NCI-H226 (cell line): ENCODE measurements at regions not wholly inside any gene's neighbourhood (a gene's known extent, or its start where the extent isn't known, plus 50 kb on each side); places are given as distances from the start of the nearest gene placed in this dataset.
"Not testable (repeated sequence)": the region's sequence is repeated elsewhere in the genome, so short reads cannot be mapped to it uniquely, and the experiment has no call there.

Source experiments
- DNase-seq: peaks from one replicate; pipeline ENCODE4 v3.0.0-alpha.2; 2015

DNA sequence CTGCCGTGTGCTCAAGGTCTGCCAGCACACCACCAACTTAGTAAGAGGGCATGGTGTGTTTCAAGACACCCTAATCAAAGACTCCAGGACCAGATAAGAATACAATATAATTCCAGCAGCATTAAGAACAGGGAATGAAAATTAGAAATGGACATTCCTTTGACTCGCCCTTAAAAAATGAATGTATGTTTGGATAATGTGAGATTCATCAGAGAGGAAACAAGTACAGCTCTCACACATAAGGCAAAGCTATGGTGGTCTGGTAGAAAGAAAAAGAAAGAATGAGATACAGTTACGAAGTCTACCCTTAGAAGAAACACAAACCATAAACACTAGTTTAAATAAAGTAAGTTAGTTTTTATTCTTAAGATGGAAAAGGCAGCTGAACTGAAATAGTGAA lies 174.8 kb upstream of the ANK3 start:
- DNase-seq: no peak

GRCh38 chr10:60560451-60560850 lies 170.8 kb upstream of the ANK3 start:
- no peak for DNase-seq

- no peak for DNase-seq
Observed at GRCh38 chr10:60555700-60556099, 166.0 kb upstream of the ANK3 start.

DNA sequence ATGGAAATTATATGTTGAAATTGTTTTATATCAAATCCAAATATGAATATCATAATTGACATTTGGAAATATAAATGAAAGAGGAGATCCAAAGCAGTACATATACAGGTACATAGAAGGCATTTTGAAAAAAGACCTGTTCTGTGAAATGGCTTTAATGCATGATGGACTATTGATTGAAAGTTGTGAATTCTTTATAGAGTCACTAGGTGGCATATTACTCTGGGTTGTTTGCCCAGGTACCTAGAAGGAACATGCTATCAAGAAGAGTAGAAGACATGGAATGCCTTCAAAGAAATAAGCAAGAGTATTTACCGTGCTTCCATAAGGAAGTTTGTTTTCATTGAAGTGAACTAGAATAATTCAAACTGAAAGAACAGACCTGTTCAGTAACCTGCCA lies 160.0 kb upstream of the ANK3 start:
- DNase-seq: peak; percentile 23

- DNase-seq: no peak
Observed at GRCh38 chr10:60542657-60543056, 153.0 kb upstream of the ANK3 start.

DNA sequence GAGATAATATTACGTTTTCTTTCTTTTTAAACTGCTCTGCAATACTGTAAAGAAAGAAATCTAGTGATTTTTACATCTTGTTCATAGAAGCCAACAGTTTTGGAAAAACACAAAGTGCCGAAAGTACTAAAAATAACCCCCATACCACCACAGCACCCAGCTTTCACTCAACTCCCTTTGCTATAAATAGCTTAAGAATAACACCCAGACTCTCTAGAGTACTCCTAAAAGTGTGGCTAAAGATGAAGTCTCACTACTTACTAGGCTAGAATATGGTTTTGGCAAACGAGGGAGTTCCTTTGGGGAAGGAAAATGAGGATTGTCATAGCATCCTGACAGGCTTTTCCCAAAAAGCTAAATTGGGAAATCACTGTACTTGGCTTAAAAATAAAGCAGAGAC lies 151.8 kb upstream of the ANK3 start:
- DNase-seq: no peak

DNA sequence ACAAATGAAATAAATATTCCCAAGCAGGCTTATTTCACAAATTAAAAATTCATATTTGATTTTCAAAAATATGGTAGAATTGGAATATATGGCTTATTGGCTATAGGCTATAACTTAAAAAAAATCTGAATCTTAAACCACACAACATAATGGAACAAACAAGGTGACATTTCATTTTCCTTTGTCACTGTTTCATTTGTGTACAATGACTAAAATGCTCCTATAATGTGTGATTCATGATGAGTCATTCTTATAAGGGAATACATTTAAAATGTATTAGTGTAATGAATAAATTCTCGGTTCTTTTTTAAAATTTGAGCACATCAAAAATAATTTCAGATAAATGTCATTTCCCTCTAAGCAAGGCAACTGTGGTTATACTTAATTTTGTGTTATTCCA lies 148.0 kb upstream of the ANK3 start:
- no peak for DNase-seq

DNA sequence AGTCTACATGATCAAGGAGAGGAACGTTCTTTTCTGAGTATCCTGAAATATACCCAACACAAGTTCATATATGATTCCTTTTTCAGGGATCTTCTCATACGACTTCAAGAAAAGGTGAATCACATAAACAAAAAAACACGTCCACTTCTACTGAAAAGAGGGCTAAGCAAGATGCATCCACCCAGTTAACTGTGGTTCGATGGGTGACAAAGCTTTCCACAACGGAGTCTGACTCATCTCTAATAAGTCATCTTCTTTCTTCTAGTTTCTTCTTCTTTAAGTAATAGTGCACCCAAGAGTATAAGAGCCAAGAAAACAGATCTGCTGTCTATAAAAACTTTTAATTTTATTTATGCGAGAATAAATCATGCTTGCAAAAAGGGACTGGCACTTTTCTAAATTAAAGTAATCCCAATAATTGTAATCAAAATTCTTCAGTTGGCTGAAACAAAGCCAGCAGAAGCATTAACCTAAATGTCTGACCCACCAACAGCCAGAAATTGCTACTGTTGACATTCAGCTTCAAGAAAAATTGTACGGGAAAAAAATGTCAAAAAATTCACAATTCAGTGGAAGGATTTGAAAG lies 146.9 kb upstream of the ANK3 start:
- no peak for DNase-seq

GRCh38 chr10:60535427-60535826 lies 145.8 kb upstream of the ANK3 start:
- no peak for DNase-seq

DNA sequence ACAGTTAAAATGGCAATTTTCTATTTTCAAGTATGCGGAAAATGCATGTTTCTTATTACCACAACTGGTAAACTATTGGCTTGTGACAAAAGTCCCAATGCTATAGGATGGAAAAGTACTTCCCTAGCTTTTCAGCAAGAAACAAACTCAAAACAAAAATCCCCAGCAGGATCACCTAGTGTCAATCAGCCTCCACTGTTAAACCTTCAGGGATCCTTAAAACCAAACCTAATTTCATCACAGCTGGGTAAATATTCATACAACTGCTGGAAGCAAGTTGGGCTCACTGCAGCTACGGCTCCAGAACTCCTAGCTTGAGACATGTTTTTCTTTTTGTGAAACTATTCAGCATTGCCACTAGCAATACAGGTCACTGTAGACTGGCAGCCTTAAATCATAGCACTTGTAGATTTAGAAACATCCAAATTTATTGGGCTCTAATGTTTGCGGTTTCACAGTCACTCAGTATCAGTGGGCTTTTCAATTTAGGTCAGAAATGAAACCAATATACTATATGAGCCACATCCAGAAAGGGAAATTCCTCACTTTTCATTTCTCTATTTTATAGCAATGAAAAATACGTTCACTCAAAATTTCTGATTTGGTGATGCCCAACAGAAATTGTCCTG lies 145.2 kb upstream of the ANK3 start:
- no peak for DNase-seq

DNA sequence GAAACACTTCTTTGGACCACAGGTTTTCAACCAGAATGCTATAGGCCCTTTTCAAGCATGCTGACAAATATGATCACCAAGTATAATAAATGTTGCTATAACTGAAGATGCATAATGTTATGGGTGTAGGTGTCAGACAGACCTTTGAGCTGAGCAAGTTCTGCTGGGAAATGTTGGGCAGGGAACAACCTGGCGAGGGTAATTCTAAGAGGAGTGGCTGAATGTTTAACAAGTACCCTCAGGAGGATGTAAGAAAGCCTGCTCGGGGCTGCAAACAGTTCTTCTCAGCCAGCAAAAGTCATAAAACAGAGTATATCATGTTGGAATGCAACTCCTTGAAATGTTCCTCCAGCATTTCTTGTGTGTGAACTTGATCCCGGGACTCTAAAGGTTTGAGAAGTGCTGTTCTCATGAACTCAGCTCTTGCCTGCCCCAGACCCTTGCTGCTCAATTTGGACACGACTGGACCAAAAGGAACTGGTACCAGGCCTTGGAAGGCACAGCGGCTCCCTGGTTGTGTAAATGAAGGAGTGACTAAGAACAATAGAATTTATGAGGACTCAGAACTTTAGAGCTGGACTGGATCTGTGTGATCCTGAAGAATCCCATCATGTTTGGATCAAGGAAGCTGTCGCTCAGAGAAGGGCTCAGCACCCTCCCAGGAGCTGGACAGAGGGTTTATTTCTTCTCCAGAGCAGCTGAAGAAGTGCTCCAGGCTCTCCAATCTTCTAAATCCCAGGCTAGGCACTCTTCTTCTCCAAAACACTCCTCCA lies 143.2 kb upstream of the ANK3 start:
- DNase-seq: no peak

- DNase-seq: no peak
Observed at GRCh38 chr10:60531006-60531405, 141.3 kb upstream of the ANK3 start.

GRCh38 chr10:60527676-60528075 lies 138.0 kb upstream of the ANK3 start:
- DNase-seq: no peak

GRCh38 chr10:60525716-60526585 lies 136.3 kb upstream of the ANK3 start:
- DNase-seq: no peak

- DNase-seq: no peak
Observed at GRCh38 chr10:60524541-60524940, 134.9 kb upstream of the ANK3 start.

GRCh38 chr10:60523371-60523770 lies 133.7 kb upstream of the ANK3 start:
- DNase-seq: not testable (repeated sequence)

DNA sequence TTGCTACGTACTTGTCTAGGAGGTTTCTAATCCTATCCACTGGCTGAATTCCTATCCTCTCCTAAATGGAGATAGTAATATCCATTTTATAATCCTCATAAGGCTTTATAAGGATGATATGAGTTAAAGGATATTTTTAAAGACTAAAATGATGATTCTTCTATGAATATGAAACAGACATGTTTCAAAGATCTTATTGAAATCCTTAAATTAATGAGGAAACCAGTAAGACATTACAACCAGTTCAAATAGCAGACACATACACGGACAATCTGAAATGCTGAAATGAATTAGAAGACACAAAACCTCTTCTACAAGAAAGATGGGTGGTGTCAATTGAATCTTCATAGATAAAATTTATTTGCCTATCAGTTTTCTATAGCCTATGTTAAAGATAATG lies 132.9 kb upstream of the ANK3 start:
- DNase-seq: no peak

DNA sequence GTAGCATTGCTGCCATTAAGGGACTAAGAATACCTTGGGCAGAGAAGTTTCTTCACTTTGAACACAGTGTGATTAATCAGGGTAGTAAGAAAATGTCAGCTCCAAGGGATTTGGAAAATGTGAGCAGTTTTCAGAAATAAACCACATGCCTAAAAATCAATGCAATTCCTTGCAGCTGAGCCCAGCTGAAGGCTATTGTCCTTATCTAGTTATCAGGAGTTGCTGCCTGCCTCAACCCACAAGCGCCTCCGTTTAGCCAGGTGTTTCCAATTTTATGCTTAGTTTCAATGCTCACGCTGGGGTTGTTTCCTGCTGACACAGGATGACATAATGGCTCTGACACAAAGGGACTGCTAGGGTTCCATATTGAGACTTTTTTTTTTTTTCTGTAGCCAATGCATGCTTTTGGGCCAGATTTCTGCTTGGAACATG lies 132.3 kb upstream of the ANK3 start:
- DNase-seq: no peak

- peak; percentile 17 for DNase-seq
Observed at GRCh38 chr10:60518745-60519144, 129.1 kb upstream of the ANK3 start.

GRCh38 chr10:60517805-60518204 lies 128.1 kb upstream of the ANK3 start:
- DNase-seq: peak; percentile 11

DNA sequence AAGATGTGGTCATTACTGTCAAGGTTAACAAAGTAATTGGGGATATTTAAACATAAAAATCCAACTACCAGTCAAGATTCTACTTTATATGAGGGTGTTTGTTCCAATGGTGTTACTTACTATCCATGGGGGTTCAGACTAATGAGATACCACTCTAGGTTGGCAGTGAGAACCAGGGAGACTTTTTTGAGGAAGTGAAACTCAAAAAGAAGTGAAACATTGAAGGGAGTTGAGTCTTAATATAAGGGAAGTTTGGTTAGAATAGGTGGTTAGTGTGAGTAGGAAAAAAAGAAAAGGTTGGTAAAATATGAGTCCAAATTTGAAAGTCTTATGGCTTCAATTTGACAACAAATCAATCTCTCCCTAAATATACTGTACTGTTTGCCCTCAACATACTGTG lies 123.6 kb upstream of the ANK3 start:
- no peak for DNase-seq

GRCh38 chr10:60511477-60512229 lies 122.0 kb upstream of the ANK3 start:
- DNase-seq: no peak

- DNase-seq: no peak
Observed at GRCh38 chr10:60508831-60509230, 119.2 kb upstream of the ANK3 start.
